ENCODE measurements at regions not wholly inside any gene's neighbourhood (a gene's known extent, or its start where the extent isn't known, plus 50 kb on each side); places are given as distances from the start of the nearest gene placed in this dataset.
A peak's percentile ranks its signal among the peaks of the same experiment; 100 is the strongest.
"Not testable (repeated sequence)": the region's sequence is repeated elsewhere in the genome, so short reads cannot be mapped to it uniquely, and the experiment has no call there.

DNA sequence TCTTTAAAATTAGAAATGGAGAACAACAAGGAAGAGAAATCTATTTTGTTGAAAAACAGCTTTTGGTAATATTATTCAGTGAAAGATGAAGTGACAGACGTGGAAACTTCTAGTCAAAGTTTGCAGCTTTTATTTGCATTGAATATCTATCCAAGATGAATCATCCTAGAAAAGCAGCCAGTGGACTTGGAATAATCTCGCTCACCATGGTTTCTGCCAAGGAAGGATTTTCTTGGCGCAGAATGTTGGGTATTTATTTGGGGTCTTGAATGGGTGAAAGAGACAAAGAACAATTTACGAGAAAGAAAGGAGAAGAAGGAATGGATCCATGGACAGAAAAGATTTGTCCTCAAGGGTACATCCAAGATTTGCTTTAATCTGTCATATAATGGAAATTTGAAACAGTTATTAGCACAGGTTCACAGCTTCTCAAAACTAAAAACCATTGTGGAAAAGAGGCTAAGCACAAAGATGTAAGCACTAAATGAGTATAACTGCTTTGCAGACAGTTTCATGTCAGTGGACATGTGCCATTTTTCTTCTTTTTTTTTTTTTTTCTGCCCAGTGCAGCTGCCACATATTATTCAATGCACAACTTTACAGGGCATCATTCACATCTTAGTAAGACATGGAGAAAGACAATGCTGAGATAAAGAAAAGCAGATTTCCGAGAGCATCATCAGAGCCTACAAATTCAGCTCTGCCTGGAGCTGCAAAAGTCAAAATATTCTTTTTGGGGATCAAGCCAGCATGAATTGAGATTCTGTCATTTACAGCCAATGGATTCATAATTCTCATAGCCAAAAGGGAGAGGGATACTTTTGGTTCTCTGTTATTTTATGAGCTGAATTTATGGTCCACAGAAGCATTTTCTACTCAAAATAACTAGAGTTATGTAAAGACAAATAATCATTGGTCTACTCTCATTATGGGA, 333.7 kb downstream of the DAD1 start:
- in situ Hi-C loops (cut with MboI; ENCODE audit: low pct_unique_long_range_greater_than_20kb, low sequenced_read_pairs): no loop called here
- DNase-seq: no peak

DNA sequence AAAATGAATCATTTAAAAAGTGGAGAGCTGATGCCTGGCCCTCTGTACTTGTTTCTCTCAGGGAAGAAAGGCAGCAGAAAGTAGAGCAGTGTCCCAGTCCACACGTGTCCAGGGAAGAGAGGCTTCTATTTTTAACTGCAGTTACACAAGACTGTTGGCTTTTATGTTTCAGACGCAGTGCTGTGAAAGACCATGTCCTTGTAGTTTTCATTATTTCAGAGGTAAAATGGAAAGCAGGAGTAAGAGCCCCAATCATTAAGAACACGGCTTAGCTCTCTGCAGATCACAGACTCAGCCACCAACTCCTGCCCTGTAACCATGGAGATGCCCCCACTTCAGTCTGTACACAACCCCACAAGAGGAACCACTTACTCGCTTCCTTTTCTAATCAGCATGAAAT, 336.3 kb downstream of the DAD1 start:
- in situ Hi-C loops (cut with MboI; ENCODE audit: low pct_unique_long_range_greater_than_20kb, low sequenced_read_pairs): no loop called here
- DNase-seq: no peak

DNA sequence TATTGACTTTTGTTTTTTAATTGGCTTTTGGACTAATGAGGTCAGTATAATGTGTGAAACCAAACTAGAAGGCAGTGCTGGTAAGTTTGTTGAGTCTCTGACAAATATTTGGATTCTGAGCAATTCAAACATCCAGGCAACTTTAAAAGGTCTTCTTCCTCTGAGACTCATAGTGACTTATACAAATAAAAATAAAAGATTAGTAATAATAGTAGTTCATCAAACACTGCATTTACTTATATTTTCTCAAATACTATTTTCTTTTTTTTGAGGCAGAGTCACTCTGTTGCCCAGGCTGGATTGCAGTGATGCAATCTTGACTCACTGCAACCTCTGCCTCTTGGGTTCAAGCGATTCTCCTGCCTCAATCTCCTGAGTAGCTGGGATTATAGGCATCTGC, 337.9 kb downstream of the DAD1 start:
- no peak for DNase-seq
- in situ Hi-C loops (cut with MboI; ENCODE audit: low pct_unique_long_range_greater_than_20kb, low sequenced_read_pairs): no loop called here

DNA sequence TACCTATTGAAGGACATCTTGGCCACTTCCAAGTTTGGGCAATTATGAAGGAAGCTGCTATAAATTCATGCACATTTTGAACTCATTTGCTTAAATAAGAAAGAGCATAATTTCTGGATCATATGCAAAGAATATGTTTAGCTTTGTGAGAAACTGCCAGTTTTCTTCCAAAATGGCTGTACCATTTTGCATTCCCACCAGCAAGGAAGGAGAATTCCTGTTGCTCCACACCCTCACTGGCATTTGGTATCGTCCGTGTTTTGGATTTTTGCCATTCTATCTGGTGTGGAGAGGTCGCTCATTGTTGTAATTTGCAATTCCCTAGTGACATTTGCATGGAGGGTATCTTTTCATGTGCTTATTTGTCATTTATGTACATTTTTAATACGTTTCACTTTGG, 339.3 kb downstream of the DAD1 start:
- in situ Hi-C loops (cut with MboI; ENCODE audit: low pct_unique_long_range_greater_than_20kb, low sequenced_read_pairs): no loop called here
- no peak for DNase-seq

DNA sequence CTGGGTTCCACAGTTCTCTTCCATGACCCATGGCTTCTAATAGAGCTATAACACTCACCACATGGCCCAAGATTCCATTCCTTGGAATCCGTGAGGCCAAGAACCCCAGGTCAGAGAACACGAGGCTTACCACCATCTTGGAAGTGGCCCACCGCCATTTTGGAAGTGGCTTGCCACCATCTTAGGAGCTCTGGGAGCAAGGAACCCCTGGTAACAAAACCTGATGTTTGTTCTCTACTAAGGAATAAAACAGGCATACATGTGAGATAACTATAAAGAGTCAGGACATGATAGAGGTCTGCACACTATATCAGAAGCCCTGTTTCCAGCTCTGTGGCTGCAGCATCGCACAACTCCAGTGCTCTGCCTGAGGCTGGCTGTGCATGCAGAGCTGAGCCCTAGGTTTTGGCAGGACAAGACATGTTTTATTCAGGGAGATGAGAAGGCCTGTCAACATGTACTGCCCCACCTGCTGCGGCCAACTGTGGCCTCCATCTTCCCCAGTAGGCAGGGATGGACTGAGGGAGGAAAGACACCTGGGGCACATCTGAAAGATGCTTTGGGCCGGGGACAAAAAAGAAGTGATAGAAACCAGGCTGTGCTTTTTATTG, 344.9 kb downstream of the DAD1 start:
- no peak for DNase-seq
- in situ Hi-C loops (cut with MboI; ENCODE audit: low pct_unique_long_range_greater_than_20kb, low sequenced_read_pairs): no loop called here

DNA sequence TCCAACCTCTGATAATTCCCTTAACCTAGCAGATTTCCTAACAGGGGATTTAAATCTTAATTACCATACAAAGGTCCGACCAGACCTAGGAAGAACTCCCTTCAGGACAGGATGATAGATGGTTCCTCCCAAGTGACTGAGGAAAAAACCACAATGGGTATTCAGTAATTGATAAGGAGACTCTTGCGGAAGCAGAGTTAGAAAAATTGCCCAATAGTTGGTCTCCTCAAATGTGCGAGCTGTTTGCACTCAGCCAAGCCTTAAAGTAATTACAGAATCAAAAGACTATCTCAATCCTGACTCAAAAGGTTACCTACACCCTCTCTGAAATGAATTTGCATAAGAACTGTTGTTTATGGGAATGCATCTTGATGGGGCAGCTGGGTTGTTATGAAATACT, 350.7 kb downstream of the DAD1 start:
- DNase-seq: peak; percentile 47
- in situ Hi-C loops (cut with MboI; ENCODE audit: low pct_unique_long_range_greater_than_20kb, low sequenced_read_pairs): not testable (repeated sequence)

DNA sequence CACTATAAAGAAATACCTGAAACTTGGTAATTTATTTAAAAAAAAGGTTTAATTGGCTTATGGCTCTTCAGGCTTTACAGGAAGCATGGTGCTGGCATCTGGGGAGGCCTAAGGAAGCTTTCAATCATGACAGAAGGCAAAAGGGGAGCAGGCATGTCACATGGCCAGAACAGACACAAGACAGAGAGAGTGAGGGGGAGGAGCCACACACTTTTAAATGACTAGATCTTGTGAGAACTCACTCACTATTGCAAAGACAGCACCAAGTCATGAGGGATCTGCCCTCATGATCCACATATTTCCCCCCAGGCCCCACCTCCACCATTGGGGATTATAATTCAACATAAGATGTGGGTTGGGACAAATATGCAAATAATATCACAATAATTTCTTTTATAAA, 355.6 kb downstream of the DAD1 start:
- no peak for DNase-seq

DNA sequence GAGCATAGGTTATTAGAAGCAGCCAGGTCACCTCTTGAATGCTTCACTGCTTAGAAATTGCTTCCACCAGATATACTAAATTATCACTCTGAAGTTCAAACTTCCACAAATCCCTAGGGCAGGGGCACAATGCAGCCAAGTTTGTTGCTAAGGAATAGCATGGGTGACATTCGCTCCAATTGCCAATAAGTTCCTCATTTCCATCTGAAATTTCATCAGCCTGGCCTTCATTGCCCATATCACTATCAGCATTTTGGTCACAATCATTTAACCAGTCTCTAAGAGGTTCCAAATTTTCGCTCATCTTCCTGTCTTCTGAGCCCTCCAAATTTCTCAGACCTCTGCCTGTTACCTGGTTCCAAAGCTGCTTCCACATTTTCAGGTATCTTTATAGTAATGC, 356.1 kb downstream of the DAD1 start:
- DNase-seq: no peak
- in situ Hi-C loops (cut with MboI; ENCODE audit: low pct_unique_long_range_greater_than_20kb, low sequenced_read_pairs): no loop called here

More for the DNA sequence above, 355.6 kb downstream of the DAD1 start:
- in situ Hi-C loops (cut with MboI; ENCODE audit: low pct_unique_long_range_greater_than_20kb, low sequenced_read_pairs): no loop called here

- no peak for DNase-seq
- in situ Hi-C loops (cut with MboI; ENCODE audit: low pct_unique_long_range_greater_than_20kb, low sequenced_read_pairs): no loop called here
Measured at GRCh38 chr14:22232486-22232885, 356.5 kb downstream of the DAD1 start.

DNA sequence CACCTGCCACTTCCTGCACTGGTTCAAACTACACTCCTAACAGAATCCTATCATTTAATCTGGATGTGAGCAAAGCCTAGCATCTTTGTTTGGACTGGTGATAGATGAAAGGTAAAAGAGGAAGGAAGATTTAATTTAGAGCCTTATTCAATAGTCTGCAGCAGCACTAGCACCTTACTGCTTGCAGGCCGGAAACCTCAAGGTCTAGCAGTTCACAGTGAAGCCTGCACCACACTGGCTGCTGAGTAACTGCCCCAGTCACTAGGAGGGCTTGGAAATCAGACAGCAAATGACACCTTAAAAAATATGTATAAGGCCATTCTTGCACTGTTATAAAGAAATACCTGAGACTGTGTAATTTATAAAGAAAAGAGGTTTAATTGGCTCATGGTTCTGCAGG, 358.0 kb downstream of the DAD1 start:
- in situ Hi-C loops (cut with MboI; ENCODE audit: low pct_unique_long_range_greater_than_20kb, low sequenced_read_pairs): no loop called here
- DNase-seq: peak; percentile 56

DNA sequence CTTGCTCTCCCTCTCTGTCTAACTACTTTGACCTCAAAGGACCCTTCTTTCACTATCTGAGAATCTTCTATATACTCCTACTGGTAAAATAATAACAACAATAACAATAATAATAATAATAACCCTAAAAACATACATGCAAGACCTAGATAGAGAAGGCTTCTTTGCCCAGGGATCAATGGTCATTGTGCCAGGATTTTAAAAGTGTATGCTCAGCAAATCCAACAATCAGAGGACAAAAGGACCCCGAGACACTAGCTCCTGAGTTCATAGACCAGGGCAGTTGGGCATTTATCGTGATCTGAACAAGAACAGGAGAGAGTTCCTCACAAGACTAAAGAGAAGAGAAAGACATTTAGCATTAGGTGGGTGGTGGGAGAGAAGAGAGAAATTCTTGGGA, 358.5 kb downstream of the DAD1 start:
- no peak for DNase-seq
- in situ Hi-C loops (cut with MboI; ENCODE audit: low pct_unique_long_range_greater_than_20kb, low sequenced_read_pairs): no loop called here

DNA sequence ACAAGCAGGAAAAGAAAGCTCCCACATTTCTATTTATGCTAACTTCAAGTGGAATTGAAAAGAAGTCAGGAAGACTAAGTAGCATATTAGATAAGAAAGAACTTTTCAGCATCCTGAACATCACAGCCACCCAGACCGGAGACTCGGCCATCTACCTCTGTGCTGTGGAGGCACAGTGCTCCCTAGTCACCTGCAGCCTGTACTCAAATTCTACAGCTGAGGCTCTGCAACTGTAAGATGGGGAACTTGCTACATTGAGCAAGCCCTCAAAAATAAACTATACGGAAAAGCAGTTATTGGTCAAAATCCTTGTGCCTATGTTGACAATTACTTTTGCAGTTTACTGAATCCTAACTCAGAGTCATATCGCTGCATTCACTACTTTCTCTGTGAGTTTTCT, 361.9 kb downstream of the DAD1 start:
- DNase-seq: no peak
- in situ Hi-C loops (cut with MboI; ENCODE audit: low pct_unique_long_range_greater_than_20kb, low sequenced_read_pairs): no loop called here

GRCh38 chr14:22226381-22226780, 362.6 kb downstream of the DAD1 start:
- DNase-seq: peak; percentile 83
- in situ Hi-C loops (cut with MboI; ENCODE audit: low pct_unique_long_range_greater_than_20kb, low sequenced_read_pairs): no loop called here

DNA sequence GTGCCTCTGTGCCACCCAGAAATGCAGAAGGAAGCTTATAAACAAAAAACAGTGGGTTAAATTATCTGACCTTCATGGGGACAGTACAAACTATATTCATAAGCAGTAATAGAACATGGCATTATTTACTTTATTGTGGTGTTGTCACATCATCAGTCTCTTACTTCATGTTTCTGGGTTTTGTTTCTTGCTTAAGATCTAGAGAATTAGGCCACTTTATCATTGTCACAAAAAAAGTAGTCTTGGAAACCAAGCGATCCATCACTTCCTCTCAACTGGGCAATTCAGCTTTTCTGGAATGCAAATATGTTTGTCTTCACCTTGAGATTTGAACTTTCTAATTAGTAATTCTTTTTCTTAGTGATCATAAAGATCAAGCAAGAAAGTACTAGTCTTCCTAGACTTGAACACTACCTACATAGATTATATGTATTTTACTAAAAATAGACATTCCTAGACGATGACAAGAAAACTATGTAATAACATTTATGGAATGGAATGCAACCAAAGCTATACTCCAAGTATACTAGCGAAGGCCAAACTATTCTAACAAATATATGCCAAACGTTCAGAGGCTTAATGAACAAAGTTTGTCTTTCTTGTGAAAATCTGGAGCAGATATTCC, 363.4 kb downstream of the DAD1 start:
- no peak for DNase-seq
- in situ Hi-C loops (cut with MboI; ENCODE audit: low pct_unique_long_range_greater_than_20kb, low sequenced_read_pairs): no loop called here

GRCh38 chr14:22221508-22221907, 367.5 kb downstream of the DAD1 start:
- DNase-seq: peak; percentile 35
- in situ Hi-C loops (cut with MboI; ENCODE audit: low pct_unique_long_range_greater_than_20kb, low sequenced_read_pairs): no loop called here

- no peak for DNase-seq
Measured at GRCh38 chr14:22220427-22220826, 368.6 kb downstream of the DAD1 start.

GRCh38 chr14:22218728-22219127, 370.3 kb downstream of the DAD1 start:
- in situ Hi-C loops (cut with MboI; ENCODE audit: low pct_unique_long_range_greater_than_20kb, low sequenced_read_pairs): no loop called here
- DNase-seq: no peak

More at GRCh38 chr14:22220427-22220826, 368.6 kb downstream of the DAD1 start:
- in situ Hi-C loops (cut with MboI; ENCODE audit: low pct_unique_long_range_greater_than_20kb, low sequenced_read_pairs): no loop called here

- DNase-seq: no peak
- in situ Hi-C loops (cut with MboI; ENCODE audit: low pct_unique_long_range_greater_than_20kb, low sequenced_read_pairs): no loop called here
Measured at GRCh38 chr14:22213120-22213519, 375.9 kb downstream of the DAD1 start.

- DNase-seq: no peak
- in situ Hi-C loops (cut with MboI; ENCODE audit: low pct_unique_long_range_greater_than_20kb, low sequenced_read_pairs): no loop called here
Measured at GRCh38 chr14:22210906-22211305, 378.1 kb downstream of the DAD1 start.

- in situ Hi-C loops (cut with MboI; ENCODE audit: low pct_unique_long_range_greater_than_20kb, low sequenced_read_pairs): no loop called here
- DNase-seq: no peak
Measured at GRCh38 chr14:22210026-22210425, 379.0 kb downstream of the DAD1 start.

All from KBM-7 (cell line).